ENCODE measurements at regions not wholly inside any gene's neighbourhood (a gene's known extent, or its start where the extent isn't known, plus 50 kb on each side); places are given as distances from the start of the nearest gene placed in this dataset.

GRCh38 chr6:25032934-25033333, 97.2 kb upstream of the RIPOR2 start:
- no peak for DNase-seq (ENCODE audit: extremely low spot score)
- CTCF ChIA-PET: no interaction called here
- TF ChIP-seq SUZ12 (IDR thresholded peaks at IDR 0.05) (no peak), TARDBP (IDR thresholded peaks at IDR 0.05) (no peak), SP1 (IDR thresholded peaks at IDR 0.05) (no peak), ELF4 (IDR thresholded peaks at IDR 0.05) (no peak), NFRKB (IDR thresholded peaks at IDR 0.05) (no peak), FOXM1 (IDR thresholded peaks at IDR 0.05; ENCODE audit: borderline replicate concordance) (no peak), LEF1 (IDR thresholded peaks at IDR 0.05; ENCODE audit: borderline replicate concordance) (no peak), FOXK2 (IDR thresholded peaks at IDR 0.05) (no peak), HDGF (IDR thresholded peaks at IDR 0.05; ENCODE audit: borderline replicate concordance) (no peak), FOXA1 (IDR thresholded peaks at IDR 0.05) (no peak)
- POLR2A ChIA-PET: no interaction called here

GRCh38 chr6:25034431-25034921, 98.7 kb upstream of the RIPOR2 start:
- no peak for DNase-seq (ENCODE audit: extremely low spot score)
- CTCF ChIA-PET: interaction anchor here (0.6 to 1.3 kb wide), 2 partner anchors 15 to 17 kb away, joined by 3 to 4 read pairs; no protein-coding TSS in a partner anchor
- POLR2A ChIA-PET: no interaction called here
- TF ChIP-seq NFRKB (IDR thresholded peaks at IDR 0.05) (no peak), SUZ12 (IDR thresholded peaks at IDR 0.05) (no peak), SP1 (IDR thresholded peaks at IDR 0.05) (no peak), ELF4 (IDR thresholded peaks at IDR 0.05) (no peak), L3MBTL2 (conservative IDR thresholded peaks at IDR 0.05) (no peak), ZNF384 (IDR thresholded peaks at IDR 0.05) (no peak), PKNOX1 (IDR thresholded peaks at IDR 0.05) (no peak), BHLHE40 (IDR thresholded peaks at IDR 0.05; ENCODE audit: borderline replicate concordance) (no peak), TARDBP (IDR thresholded peaks at IDR 0.05) (no peak), HDGF (IDR thresholded peaks at IDR 0.05; ENCODE audit: borderline replicate concordance) (no peak), FOXK2 (IDR thresholded peaks at IDR 0.05) (no peak)

DNA sequence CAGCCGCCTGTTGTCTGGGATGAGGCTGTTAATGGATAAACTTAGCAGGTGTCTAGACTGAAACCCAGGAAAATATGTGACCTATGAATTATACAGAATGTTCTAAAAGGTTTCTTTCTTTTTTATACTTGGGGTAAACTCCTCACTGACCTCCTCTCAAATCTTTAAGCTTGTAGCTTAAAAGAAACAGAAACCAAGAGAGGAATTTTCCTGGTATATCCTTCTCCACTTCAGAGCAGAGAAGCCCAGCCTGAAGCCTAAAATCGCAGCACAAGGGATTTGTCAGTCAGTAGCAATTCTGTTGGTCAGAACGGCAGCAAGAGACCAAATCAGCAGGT, 99.4 kb upstream of the RIPOR2 start:
- no peak for DNase-seq (ENCODE audit: extremely low spot score)
- no peak for TF ChIP-seq FOXA1 (IDR thresholded peaks at IDR 0.05)
- TF ChIP-seq NFRKB (IDR thresholded peaks at IDR 0.05): no peak
- no peak for TF ChIP-seq TARDBP (IDR thresholded peaks at IDR 0.05)
- no peak for TF ChIP-seq PKNOX1 (IDR thresholded peaks at IDR 0.05)
- TF ChIP-seq HDGF (IDR thresholded peaks at IDR 0.05; ENCODE audit: borderline replicate concordance): no peak
- no peak for TF ChIP-seq BHLHE40 (IDR thresholded peaks at IDR 0.05; ENCODE audit: borderline replicate concordance)
- no peak for TF ChIP-seq SUZ12 (IDR thresholded peaks at IDR 0.05)
- no peak for TF ChIP-seq CTBP1 (IDR thresholded peaks at IDR 0.05; ENCODE audit: borderline replicate concordance)
- TF ChIP-seq L3MBTL2 (conservative IDR thresholded peaks at IDR 0.05): no peak
- TF ChIP-seq LEF1 (IDR thresholded peaks at IDR 0.05; ENCODE audit: borderline replicate concordance): no peak
- ChIA-PET CTCF (interaction anchor here (0.6 to 1.3 kb wide), 2 partner anchors 10 to 16 kb away, joined by 3 to 4 read pairs; no protein-coding TSS in a partner anchor), POLR2A (no interaction called here)

- POLR2A ChIA-PET: interaction anchor here (1.1 kb wide), 1 partner anchor 260 kb away, joined by 3 read pairs; no protein-coding TSS in a partner anchor
- CTCF ChIA-PET: interaction anchor here (0.6 to 1.3 kb wide), 3 partner anchors 9 to 25 kb away, joined by 3 to 4 read pairs (median 3); no protein-coding TSS in a partner anchor
- no peak for DNase-seq (ENCODE audit: extremely low spot score)
Observed at GRCh38 chr6:25035512-25036435, 100.0 kb upstream of the RIPOR2 start.

GRCh38 chr6:25036461-25036860, 100.7 kb upstream of the RIPOR2 start:
- no peak for TF ChIP-seq FOXA1 (IDR thresholded peaks at IDR 0.05)
- TF ChIP-seq SP1 (IDR thresholded peaks at IDR 0.05): no peak
- no peak for TF ChIP-seq LEF1 (IDR thresholded peaks at IDR 0.05; ENCODE audit: borderline replicate concordance)
- no peak for TF ChIP-seq PKNOX1 (IDR thresholded peaks at IDR 0.05)
- TF ChIP-seq FOXM1 (IDR thresholded peaks at IDR 0.05; ENCODE audit: borderline replicate concordance): no peak
- no peak for TF ChIP-seq TARDBP (IDR thresholded peaks at IDR 0.05)
- no peak for TF ChIP-seq ELF4 (IDR thresholded peaks at IDR 0.05)
- TF ChIP-seq BHLHE40 (IDR thresholded peaks at IDR 0.05; ENCODE audit: borderline replicate concordance): no peak
- ChIA-PET CTCF (no interaction called here), POLR2A (interaction anchor here (1.1 kb wide), 1 partner anchor 261 kb away, joined by 3 read pairs; no protein-coding TSS in a partner anchor)
- no peak for DNase-seq (ENCODE audit: extremely low spot score)

More at GRCh38 chr6:25035512-25036435, 100.0 kb upstream of the RIPOR2 start:
- TF ChIP-seq BHLHE40 (IDR thresholded peaks at IDR 0.05; ENCODE audit: borderline replicate concordance) (no peak), PKNOX1 (IDR thresholded peaks at IDR 0.05) (no peak), LEF1 (IDR thresholded peaks at IDR 0.05; ENCODE audit: borderline replicate concordance) (no peak)

DNA sequence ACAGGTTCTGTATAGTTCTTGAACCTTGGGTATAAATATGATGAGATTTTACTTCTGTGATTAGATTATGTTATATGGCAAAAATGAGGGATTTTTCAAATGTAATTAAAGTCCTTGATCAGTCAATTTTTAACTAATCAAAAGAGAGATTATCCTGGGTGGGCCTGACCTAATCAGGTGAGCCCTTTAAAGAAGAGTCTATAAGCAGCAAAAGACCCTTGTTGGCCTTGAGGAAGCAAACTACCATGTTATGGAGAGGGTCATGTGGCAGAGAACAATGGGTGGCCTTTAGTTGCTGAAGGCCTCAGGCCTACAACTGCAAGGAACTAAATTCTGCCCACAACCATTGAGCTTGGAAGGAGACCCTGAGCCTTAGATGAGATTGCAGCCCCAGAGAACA, 102.5 kb upstream of the RIPOR2 start:
- no peak for DNase-seq (ENCODE audit: extremely low spot score)
- POLR2A ChIA-PET: no interaction called here
- CTCF ChIA-PET: no interaction called here
- TF ChIP-seq LEF1 (IDR thresholded peaks at IDR 0.05; ENCODE audit: borderline replicate concordance) (no peak), L3MBTL2 (conservative IDR thresholded peaks at IDR 0.05) (no peak), PKNOX1 (IDR thresholded peaks at IDR 0.05) (no peak), NFRKB (IDR thresholded peaks at IDR 0.05) (no peak), HDGF (IDR thresholded peaks at IDR 0.05; ENCODE audit: borderline replicate concordance) (no peak), SUZ12 (IDR thresholded peaks at IDR 0.05) (no peak), FOXM1 (IDR thresholded peaks at IDR 0.05; ENCODE audit: borderline replicate concordance) (no peak), FOXA1 (IDR thresholded peaks at IDR 0.05) (no peak), TARDBP (IDR thresholded peaks at IDR 0.05) (no peak), SP1 (IDR thresholded peaks at IDR 0.05) (no peak), FOXK2 (IDR thresholded peaks at IDR 0.05) (no peak), CTBP1 (IDR thresholded peaks at IDR 0.05; ENCODE audit: borderline replicate concordance) (no peak), ZNF384 (IDR thresholded peaks at IDR 0.05) (no peak), BHLHE40 (IDR thresholded peaks at IDR 0.05; ENCODE audit: borderline replicate concordance) (no peak)
